Smooth muscle cell (in vitro differentiated cells): ENCODE measurements at regions not wholly inside any gene's neighbourhood (a gene's known extent, or its start where the extent isn't known, plus 50 kb on each side); places are given as distances from the start of the nearest gene placed in this dataset.
A peak's percentile ranks its signal among the peaks of the same experiment; 100 is the strongest.

Experiments
- DNase-seq: peaks from one replicate; lab custom pipeline; 2025; ENCODE audit not compliant: unreplicated experiment; lab: John Stamatoyannopoulos, UW
- H2AFZ ChIP-seq: fragments of 200-600 bp; sonication (generic); 2 replicates; pipeline ENCODE4 v1.6.0; 2016; ENCODE audit warnings: antibody characterized with exemption, low read depth, mild to moderate bottlenecking
- H3F3A ChIP-seq: fragments of 200-600 bp; sonication (generic); 2 replicates; pipeline ENCODE4 v1.6.0; 2017; ENCODE audit warnings: antibody characterized with exemption, low read depth
- H3K27ac ChIP-seq: fragments of 200-600 bp; sonication (generic); 2 replicates; pipeline ENCODE4 v1.5.1; 2016; ENCODE audit warnings: low read depth, mild to moderate bottlenecking
- H3K27me3 ChIP-seq: fragments of 200-600 bp; sonication (generic); 2 replicates; pipeline ENCODE4 v1.6.1; 2016; ENCODE audit warnings: low read depth, mild to moderate bottlenecking
- H3K36me3 ChIP-seq: fragments of 200-600 bp; sonication (generic); 2 replicates; pipeline ENCODE4 v1.5.1; 2016; ENCODE audit warnings: low read depth
- H3K4me1 ChIP-seq: fragments of 200-600 bp; sonication (generic); 2 replicates; pipeline ENCODE4 v1.5.1; 2016; ENCODE audit warnings: low read depth
- H3K4me2 ChIP-seq: fragments of 200-600 bp; sonication (generic); 2 replicates; pipeline ENCODE4 v1.6.0; 2016; ENCODE audit warnings: mild to moderate bottlenecking
- H3K4me3 ChIP-seq: fragments of 200-600 bp; sonication (generic); 2 replicates; pipeline ENCODE4 v1.5.1; 2016; ENCODE audit warnings: mild to moderate bottlenecking
- H3K79me2 ChIP-seq: fragments of 200-600 bp; sonication (generic); 2 replicates; pipeline ENCODE4 v1.6.0; 2016; ENCODE audit warnings: low read depth, mild to moderate bottlenecking
- H3K9ac ChIP-seq: fragments of 200-600 bp; sonication (generic); 2 replicates; pipeline ENCODE4 v1.6.0; 2016; ENCODE audit warnings: low read depth
- H3K9me3 ChIP-seq: fragments of 200-600 bp; sonication (generic); replicated peaks from 2 replicates; pipeline ENCODE4 v1.5.1; 2016; ENCODE audit warnings: low read depth
- H4K20me1 ChIP-seq: fragments of 200-600 bp; sonication (generic); 2 replicates; pipeline ENCODE4 v1.6.0; 2016; ENCODE audit warnings: low read depth
- WGBS: methylation state at CpG from one replicate; pipeline ENCODE4 v1.1.7; 2016; ENCODE audit warnings: low lambda C conversion rate; 5-methylcytosine and 5-hydroxymethylcytosine counted together
- TF ChIP-seq, protein P1 (sequence below): fragments of 200-600 bp; sonication (generic); IDR thresholded peaks from 2 replicates; pipeline ENCODE4 v1.5.1; 2017; ENCODE audit warnings: borderline replicate concordance, mild to moderate bottlenecking, antibody characterized with exemption; ENCODE audit not compliant: insufficient read depth, poor library complexity, severe bottlenecking

DNA sequence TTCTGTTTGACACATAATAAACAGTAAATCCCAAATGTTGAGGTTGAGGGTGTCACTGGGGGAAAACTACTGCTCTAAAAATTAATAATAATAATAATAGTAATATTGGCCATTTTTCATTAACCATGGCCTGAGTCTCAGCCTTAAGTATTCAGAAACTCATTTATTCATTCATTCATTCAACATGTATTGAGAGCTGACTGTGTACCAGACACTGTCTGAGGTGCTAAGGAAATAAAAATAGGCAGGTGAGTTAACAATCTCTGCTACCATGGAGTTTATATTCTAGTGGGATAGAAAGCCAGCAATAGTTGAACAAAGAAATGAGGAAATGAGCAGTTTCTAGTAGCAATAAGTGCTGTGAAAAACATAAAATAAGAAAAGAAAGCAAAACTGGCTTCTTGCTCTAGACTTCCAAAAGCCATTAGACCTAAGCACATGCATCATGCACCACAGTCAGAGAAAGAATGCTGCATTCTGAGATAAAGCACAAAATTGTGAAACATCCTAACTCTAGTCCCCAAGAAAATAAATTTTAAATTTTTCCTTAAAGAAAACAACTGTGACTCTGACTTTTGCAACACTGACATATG, 278.7 kb downstream of the RCHY1 start:
- Histone ChIP-seq H3K4me1 (no peaks in the 10 kb centered on the region), H3K9ac (no peak overlapping the region), H3K79me2 (no peaks in the 10 kb centered on the region), H3K9me3 (no peaks in the 10 kb centered on the region), H3K36me3 (no peaks in the 10 kb centered on the region), H2AFZ (no peak overlapping the region), H3K27me3 (no peaks in the 10 kb centered on the region), H4K20me1 (no peaks in the 10 kb centered on the region), H3K27ac (peak overlapping the region; percentile 7), H3K4me3 (no peak overlapping the region), H3F3A (no peaks in the 10 kb centered on the region), H3K4me2 (peak overlapping the region; percentile 67)
- DNase-seq = no peak
- TF ChIP-seq, protein P1, sequence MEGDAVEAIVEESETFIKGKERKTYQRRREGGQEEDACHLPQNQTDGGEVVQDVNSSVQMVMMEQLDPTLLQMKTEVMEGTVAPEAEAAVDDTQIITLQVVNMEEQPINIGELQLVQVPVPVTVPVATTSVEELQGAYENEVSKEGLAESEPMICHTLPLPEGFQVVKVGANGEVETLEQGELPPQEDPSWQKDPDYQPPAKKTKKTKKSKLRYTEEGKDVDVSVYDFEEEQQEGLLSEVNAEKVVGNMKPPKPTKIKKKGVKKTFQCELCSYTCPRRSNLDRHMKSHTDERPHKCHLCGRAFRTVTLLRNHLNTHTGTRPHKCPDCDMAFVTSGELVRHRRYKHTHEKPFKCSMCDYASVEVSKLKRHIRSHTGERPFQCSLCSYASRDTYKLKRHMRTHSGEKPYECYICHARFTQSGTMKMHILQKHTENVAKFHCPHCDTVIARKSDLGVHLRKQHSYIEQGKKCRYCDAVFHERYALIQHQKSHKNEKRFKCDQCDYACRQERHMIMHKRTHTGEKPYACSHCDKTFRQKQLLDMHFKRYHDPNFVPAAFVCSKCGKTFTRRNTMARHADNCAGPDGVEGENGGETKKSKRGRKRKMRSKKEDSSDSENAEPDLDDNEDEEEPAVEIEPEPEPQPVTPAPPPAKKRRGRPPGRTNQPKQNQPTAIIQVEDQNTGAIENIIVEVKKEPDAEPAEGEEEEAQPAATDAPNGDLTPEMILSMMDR = no peak

DNA sequence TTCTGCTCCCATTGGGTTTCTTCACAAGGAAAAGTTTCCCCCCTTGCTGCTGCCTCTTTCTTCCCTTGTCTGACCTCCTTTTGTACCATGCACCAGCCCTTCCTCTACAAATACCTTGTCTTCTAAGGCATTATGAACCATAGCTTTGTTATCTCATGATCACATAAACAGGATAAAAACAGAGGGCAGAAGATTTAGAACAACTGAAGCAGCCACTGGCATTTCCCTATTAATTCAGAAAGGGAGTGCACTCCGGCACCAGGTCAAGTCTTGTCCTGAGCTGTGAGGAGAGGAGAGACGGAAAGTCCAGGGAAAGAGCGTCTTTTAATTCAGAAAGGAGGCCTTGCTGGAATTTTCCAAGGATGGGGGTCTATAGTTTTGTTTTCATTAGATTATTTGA, 281.7 kb downstream of the RCHY1 start:
- Histone ChIP-seq H4K20me1 (no peaks in the 10 kb centered on the region), H3K9ac (no peak overlapping the region), H3K9me3 (no peaks in the 10 kb centered on the region), H3K79me2 (no peaks in the 10 kb centered on the region), H3K4me1 (peaks cover 11% of the 10 kb centered on the region), H3K4me3 (no peak overlapping the region), H3K4me2 (peak overlapping the region; percentile 46), H3F3A (no peaks in the 10 kb centered on the region), H2AFZ (peak overlapping the region; percentile 26), H3K36me3 (no peaks in the 10 kb centered on the region), H3K27me3 (no peaks in the 10 kb centered on the region), H3K27ac (no peak overlapping the region)
- WGBS = 23% methylated on average over 3 of the region's 3 CpGs
- TF ChIP-seq, protein P1 = no peak
- no peak for DNase-seq

DNA sequence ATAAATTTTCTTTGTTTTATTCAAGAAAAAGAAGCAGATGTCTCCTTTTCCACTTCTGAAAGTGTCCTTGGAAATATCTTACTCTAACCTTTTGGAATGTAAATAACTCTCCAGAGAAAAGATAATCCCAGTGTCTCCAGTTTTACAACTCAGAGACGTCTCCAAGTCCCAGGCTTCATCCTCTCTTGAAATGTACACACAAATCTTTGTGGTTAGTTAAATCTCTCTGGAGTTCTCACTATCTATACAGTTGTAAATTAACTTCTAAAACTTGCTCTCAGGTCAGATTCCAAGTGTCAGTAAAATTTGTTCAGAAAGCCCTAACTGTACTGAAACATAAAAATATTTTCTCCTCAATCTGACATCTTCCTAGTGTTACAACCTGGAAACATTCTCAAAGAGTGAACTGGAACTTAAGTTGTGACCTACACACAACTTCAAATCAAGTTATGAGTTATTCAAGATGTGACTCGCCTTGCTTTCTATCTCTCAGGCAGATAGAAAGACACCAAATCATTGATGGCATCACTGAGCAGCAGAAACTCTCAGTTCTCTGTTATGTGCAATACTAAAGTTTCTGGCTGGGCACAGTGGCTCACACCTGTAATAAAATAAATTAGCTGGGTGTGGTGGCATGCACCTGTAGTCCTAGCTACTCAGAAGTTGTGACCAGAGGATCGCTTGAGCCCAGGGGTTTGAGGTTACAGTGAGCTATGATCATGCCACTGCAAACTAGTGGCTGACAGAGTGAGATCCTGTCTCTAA, 284.2 kb downstream of the RCHY1 start:
- 34% methylated on average over 3 of the region's 3 CpGs for WGBS
- H3K36me3 ChIP-seq = peaks cover 7% of the 10 kb centered on the region
- H2AFZ ChIP-seq = no peak overlapping the region
- no peaks in the 10 kb centered on the region for H3K27me3 ChIP-seq
- peaks cover 11% of the 10 kb centered on the region for H3K4me1 ChIP-seq
- no peak overlapping the region for H3K9ac ChIP-seq
- H3K4me2 ChIP-seq = peak overlapping the region; percentile 65
- H3K4me3 ChIP-seq = peak overlapping the region; percentile 4
- H4K20me1 ChIP-seq = no peaks in the 10 kb centered on the region
- no peaks in the 10 kb centered on the region for H3F3A ChIP-seq
- DNase-seq = no peak
- no peaks in the 10 kb centered on the region for H3K79me2 ChIP-seq
- H3K27ac ChIP-seq = peak overlapping the region; percentile 56
- TF ChIP-seq, protein P1 = no peak
- H3K9me3 ChIP-seq = peaks cover 9% of the 10 kb centered on the region

DNA sequence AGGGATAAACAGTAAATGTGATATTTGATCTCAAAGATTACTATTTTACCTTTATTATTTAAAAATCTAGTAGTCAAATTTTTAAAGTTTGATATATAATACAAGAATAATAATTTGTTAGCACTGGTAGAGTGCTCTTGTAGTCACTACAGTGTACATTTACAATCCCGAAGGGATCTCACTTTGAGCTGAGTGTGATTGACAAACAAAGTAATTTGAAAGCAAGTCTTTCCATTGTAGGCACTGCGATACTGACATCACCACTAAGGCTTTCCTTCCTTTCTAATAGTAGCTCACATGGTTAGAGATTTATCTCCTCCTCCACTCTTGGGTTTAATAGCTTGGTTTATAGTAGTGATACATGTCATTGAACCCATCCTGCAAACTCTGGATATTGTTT, 280.6 kb downstream of the PARM1 start:
- H4K20me1 ChIP-seq = no peaks in the 10 kb centered on the region
- TF ChIP-seq, protein P1 = no peak

More for the DNA sequence above, 280.6 kb downstream of the PARM1 start:
- no peaks in the 10 kb centered on the region for H3K79me2 ChIP-seq
- no peaks in the 10 kb centered on the region for H3K36me3 ChIP-seq
- no peak overlapping the region for H3K9ac ChIP-seq
- no peaks in the 10 kb centered on the region for H3K4me1 ChIP-seq
- H3F3A ChIP-seq = no peaks in the 10 kb centered on the region
- no peak overlapping the region for H3K4me2 ChIP-seq
- H3K27ac ChIP-seq = no peak overlapping the region
- no peak for DNase-seq
- no peak overlapping the region for H2AFZ ChIP-seq
- no peak overlapping the region for H3K4me3 ChIP-seq
- H3K27me3 ChIP-seq = no peaks in the 10 kb centered on the region
- no peaks in the 10 kb centered on the region for H3K9me3 ChIP-seq
- 91% methylated on average over 2 of the region's 2 CpGs for WGBS
